HL-60 (cell line): ENCODE measurements at regions not wholly inside any gene's neighbourhood (a gene's known extent, or its start where the extent isn't known, plus 50 kb on each side); places are given as distances from the start of the nearest gene placed in this dataset.

Source experiments
- DNase-seq, 2 experiments: peaks; one replicate each; pipeline ENCODE4 v3.0.0-alpha.2; 2010 to 2020; ENCODE audit warnings: low read depth in 1 of 2, low spot score in 1 of 2
- H3K27ac ChIP-seq: fragments of 250-450 bp; sonication (Bioruptor Pico); replicated peaks from 2 replicates; pipeline ENCODE4 v1.5.1; 2020; ENCODE audit warnings: mild to moderate bottlenecking, moderate library complexity
- H3K27me3 ChIP-seq: fragments of 250-450 bp; sonication (Bioruptor Pico); 2 replicates; pipeline ENCODE4 v1.5.1; 2021; ENCODE audit warnings: mild to moderate bottlenecking, moderate library complexity; ENCODE audit not compliant: insufficient read depth, poor library complexity, severe bottlenecking
- H3K4me3 ChIP-seq: replicated peaks from 2 replicates; pipeline ENCODE4 v1.5.1; 2011; ENCODE audit warnings: mild to moderate bottlenecking, control low read depth, low read length; ENCODE audit not compliant: insufficient read depth
- CTCF ChIP-seq: IDR thresholded peaks from one replicate; pipeline ENCODE4 v1.5.1; 2011; ENCODE audit warnings: low read length, control low read depth, inconsistent platforms; ENCODE audit not compliant: insufficient read depth
- GABPA ChIP-seq: IDR thresholded peaks from 2 replicates; pipeline ENCODE4 v1.6.1; 2012; ENCODE audit warnings: low read depth
- POLR2AphosphoS5 ChIP-seq: IDR thresholded peaks from 2 replicates; pipeline ENCODE4 v1.6.1; 2012; ENCODE audit warnings: low read depth
- REST ChIP-seq: IDR thresholded peaks from 2 replicates; pipeline ENCODE4 v1.6.1; 2012; ENCODE audit warnings: low read depth; ENCODE audit not compliant: insufficient replicate concordance
- SPI1 ChIP-seq: IDR thresholded peaks from 2 replicates; pipeline ENCODE4 v1.6.1; 2012; ENCODE audit warnings: low read depth, mild to moderate bottlenecking, borderline replicate concordance

- TF ChIP-seq SPI1: no peak
- no peak for TF ChIP-seq GABPA
- no peak for TF ChIP-seq CTCF
- TF ChIP-seq POLR2AphosphoS5: no peak
- TF ChIP-seq REST: no peak
- Histone ChIP-seq H3K27ac (no peak overlapping the region), H3K27me3 (no peaks in the 10 kb centered on the region), H3K4me3 (no peak overlapping the region)
- no peak for DNase-seq
Measured at GRCh38 chr20:57047281-57048026, 219.0 kb downstream of the BMP7 start.

- DNase-seq: peak; percentile 2 to 16
Measured at GRCh38 chr20:57048027-57048869, 218.2 kb downstream of the BMP7 start.

More at GRCh38 chr20:57048027-57048869, 218.2 kb downstream of the BMP7 start:
- Histone ChIP-seq H3K4me3 (no peak overlapping the region), H3K27me3 (no peaks in the 10 kb centered on the region), H3K27ac (no peak overlapping the region)
- TF ChIP-seq REST: no peak
- no peak for TF ChIP-seq POLR2AphosphoS5
- peak; percentile 42 for TF ChIP-seq CTCF
- TF ChIP-seq GABPA: no peak
